NCI-H2171 treated with DMSO at 0.1 percent for 48 hours (cell line): ENCODE measurements at regions not wholly inside any gene's neighbourhood (a gene's known extent, or its start where the extent isn't known, plus 50 kb on each side); places are given as distances from the start of the nearest gene placed in this dataset.
"Not testable (repeated sequence)": the region's sequence is repeated elsewhere in the genome, so short reads cannot be mapped to it uniquely, and the experiment has no call there.

Source experiments
- DNase-seq: peaks from one replicate; lab custom pipeline; 2025; lab: John Stamatoyannopoulos, UW

DNA sequence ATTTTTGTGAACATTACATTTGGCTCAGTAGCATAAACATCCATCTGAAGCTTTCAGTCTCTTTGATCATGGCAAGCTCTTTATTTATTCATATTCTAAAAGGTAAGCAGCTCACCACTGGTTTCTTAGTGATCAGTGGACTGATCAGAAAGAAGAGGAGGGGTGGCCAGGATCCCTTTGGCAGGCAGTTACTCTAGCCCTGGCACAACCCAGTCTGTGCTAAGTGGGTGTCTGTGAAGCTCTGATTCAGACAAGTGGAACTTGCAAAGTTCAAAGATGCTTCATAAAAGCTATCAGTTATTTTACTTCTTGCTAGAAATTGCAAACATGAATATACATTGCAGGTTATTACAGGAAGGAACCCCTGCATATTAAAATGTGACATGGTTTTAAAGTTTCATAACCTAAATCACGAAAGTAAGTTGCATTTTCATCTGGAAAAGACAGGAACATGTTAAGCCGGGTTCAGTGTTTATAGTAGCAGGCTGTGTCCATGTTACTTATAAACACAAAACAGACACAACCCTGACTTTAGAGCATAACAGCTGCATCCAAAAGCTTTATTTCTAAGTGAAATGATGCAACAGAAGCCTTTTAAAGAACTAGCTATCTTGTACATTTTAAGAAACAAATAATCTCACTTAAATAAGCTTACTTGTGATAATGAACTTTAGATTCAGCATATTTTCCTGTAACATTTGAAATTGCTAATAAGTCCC lies 785.3 kb downstream of the MCTP2 start:
- DNase-seq: no peak

DNA sequence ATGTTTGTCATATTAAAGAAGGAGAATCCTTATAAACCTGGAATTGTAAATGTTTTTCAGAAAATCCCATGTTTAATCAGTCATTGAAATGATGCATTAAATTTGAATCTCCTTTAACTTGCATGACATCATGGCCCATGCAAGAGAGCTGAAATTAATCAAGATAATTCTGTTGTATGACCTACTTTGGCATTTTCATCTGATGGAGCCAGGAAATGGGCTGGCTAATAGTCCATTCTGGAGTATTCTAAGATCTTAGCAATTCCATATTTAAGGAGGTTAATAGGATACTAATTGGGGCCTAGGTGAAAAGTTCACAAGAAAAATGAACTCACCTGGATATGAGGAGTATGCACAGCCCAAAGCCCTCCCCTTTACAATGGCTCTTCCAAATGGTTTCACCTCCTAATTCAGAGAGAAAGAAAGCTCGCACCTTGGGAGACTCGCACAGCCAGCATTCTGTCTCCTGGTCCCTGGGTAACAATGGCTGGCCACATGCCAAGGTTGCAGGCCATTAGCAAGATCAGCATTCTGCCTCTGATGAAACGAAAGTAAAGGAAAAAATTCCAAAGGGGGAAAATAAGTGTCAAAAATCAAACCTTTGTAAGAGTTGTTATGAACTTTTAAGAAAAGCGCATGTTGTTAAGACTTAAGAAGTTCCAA lies 786.4 kb downstream of the MCTP2 start:
- no peak for DNase-seq

DNA sequence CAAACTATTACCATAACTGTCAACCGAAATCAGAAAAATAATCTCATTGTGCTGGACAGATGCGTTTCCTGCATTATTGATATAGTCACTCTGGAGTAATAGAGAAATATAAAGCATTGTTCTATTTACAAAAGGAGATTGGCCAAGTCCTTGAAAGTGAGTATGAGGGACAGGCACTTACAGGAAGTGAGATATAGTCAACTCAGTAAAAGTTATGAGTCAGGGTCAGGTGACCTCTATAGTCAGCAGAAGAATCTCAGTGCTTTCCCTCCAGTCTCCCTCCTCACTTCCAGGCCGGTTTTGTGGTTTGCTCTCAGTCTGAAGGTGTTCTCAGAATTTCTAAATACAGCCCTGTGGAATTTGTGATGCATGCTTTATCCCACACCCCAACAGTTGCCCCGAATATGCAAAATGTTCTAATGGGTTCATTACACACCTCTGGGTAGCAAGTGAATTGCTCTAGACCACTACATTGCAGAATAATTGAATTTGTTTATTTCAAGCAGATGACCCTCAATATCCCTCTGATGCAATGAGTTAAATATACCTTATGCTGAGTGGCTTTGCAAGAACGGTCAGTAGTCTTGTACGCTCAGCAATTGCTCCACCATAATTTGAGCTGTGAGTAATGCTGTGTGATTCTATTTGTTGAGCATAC lies 787.7 kb downstream of the MCTP2 start:
- DNase-seq: no peak

DNA sequence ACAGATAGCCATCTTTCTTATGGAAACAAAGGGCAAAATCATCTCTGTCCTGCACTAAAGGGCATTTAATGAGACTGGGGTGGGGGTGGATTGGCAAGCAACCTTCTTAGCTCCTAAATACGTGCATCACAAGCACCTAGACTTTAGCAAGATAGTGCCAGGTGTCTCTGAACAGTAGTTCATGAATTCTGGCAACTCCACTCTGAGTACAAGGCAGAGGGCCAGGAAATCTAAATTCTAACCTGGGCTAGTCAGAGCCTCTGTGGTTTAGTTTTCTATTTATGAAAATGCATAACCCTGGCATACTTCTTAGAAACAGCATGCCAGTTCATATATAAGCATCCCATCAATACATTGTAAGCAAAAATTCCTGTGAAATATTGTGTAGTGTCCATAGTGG lies 788.5 kb downstream of the MCTP2 start:
- DNase-seq: no peak

DNA sequence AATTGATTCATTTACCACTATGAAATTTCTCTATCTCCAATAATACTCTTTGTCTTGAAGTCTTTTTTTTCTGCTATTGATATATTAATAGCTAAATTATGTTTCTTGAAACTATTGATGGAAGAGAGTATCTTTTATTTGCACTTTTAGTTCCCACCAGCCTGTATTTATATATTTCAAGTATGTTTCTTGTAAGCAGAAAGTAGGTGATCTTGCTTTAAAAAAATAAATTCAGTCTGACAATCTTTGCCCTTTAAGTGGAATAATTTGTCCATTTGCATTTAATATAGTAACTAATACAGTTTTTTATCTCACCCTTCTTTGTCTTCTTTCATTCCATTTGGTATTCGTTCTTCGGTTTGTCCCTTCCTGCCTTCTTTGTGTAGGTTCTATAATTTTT lies 790.5 kb downstream of the MCTP2 start:
- DNase-seq: no peak

DNA sequence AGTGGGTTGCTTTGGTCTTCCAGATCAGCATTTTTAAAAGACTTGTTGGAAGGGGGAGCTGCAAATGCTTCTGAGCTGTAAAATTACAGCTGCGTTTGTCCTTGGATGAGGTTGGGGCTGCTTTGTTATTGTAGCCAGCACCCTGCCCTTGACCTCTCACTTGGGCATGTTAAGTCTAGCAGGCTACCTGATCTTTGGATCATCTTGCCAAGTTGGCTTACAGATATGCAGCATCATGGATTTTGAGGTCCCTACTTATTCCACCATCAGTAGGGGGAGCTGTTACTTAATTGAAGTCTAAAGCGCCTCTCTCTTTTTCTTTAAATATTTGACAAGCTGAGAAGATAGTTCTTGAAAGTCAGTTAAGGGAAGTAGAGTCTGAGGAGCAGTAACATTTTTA lies 793.0 kb downstream of the MCTP2 start:
- DNase-seq: no peak

DNA sequence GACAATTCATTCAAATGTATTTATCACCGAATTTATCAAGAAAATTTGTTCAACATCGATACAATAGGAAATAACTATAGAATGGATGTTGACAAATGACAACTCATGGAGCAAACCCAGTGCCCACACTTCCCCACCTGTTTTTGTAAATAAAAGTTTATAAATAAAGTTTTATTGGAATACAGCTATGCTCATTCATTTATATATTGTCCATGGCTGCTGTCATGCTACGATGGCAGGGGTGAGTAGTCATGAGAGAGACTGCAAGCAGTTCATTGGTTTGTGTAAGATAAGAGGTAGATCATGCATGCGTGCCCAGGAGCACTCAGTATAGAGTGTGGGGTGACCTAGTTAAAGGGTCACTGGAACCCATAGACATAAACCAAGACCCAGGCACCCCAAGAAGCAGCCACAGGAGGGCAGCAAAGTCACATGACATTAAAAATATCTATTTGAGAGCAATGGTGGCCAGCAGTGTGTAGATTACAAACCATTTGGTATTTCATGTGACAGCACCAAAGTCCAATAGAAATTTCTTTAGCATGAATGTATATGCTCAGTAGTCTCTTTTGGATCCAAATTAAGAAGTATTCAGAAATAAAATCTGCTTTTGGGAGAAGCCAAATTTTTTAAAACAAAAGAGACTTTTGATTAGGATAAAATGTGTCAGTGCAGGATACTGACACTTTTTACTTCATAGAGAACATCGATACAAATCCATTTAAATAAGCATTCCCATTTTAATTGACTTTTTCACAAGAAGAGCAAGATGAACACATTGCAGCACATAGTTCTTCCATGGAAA lies 794.8 kb downstream of the MCTP2 start:
- no peak for DNase-seq

DNA sequence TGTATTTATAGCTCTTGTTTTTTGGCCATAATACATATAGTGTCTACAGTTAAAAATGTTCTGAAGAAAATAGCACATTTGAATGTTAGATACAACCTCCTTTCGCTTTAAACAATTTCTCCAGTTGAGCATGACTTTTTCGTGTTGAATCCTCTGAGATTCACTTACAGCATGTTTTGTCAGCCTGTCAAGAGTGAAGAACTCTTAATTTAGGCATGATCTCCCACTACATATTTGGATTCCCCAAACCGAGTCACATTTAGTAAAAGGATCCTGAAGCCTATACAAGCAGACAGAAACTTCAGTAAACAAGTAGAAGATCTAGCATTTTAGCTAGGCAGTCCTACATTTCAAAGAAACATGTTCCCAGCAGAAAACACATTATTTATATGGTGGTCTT lies 796.6 kb downstream of the MCTP2 start:
- DNase-seq: no peak

DNA sequence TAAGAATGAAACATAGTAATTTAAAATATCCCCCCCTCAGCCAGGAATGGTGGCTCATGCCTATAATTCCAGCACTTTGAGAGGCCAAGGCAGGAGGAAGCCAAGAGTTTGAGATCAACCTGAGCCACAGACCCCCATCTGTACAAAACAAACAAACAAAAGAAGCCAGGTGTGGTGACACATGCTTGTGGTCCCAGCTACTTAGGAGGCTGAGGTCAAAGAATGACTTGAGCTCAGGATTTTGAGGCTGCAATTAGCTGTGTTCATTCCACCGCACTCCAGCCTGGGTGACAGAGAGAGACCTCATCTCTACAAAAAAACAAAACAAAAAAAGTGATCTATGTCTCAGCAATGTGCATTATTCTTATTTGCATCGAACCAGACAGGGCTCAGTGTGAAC lies 800.8 kb downstream of the MCTP2 start:
- no peak for DNase-seq

DNA sequence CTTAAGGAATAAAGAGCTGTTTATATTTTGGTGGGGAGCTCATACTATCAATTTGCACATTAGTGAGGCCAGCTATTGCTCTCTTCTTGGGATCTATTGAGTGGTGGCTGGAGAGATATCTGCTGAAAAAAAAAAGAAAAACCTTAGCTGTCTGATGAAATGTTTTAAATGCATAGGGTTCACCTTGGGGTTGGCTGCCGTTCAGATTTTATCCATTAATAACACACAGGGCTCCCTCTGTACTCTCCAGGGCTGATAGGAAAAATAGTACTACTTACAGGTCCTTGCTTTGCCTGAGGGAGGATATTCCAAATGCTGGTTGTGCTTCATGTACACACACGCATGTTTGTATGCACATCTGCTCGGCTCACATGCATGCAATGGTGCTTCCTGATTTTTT lies 803.7 kb downstream of the MCTP2 start:
- no peak for DNase-seq

DNA sequence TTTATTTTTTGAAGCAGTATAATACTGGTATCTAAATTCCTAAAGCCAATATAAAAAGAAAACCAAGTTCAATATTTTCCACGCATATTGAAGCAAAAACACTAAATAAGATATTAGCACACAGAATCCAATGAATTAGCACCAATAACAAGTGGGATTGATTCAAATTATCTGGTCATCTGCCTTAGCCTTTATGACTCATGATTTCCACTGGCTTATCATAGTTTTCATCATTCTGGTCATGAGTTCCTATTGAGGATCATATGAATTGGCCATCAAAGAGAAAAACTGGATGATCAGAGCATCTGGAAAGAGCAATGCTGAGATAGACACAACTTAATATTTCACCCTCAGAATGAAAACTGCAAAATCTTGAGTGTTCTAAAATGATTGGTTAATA lies 809.9 kb downstream of the MCTP2 start:
- DNase-seq: no peak

DNA sequence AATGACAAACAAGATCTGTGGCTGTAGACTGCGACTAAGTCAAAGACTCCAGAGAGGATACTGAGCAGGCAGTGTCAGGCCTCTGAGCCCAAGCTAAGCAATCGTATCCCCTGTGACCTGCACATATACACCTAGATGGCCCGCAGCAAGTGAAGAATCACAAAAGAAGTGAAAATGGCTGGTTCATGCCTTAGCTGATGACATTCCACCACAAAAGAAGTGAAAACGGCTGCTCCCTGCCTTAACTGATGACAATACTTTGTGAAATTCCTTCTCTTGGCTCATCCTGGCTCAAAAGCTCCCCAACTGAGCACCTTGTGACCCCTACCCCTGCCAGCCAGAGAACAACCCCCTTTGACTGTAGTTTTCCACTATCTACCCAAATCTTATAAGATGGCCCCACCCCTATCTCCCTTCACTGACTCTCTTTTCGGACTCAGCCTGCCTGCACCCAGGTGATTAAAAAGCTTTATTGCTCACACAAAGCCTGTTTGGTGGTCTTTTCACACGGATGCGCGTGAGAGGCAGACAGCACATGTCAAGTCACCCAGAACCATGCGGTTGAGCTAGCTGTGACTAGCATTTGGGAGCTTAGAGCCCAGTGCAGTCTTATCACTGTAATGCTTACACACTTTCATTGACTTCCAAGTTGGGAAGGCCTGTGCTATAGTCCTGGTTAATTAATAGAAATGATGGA lies 812.0 kb downstream of the MCTP2 start:
- DNase-seq: not testable (repeated sequence)

DNA sequence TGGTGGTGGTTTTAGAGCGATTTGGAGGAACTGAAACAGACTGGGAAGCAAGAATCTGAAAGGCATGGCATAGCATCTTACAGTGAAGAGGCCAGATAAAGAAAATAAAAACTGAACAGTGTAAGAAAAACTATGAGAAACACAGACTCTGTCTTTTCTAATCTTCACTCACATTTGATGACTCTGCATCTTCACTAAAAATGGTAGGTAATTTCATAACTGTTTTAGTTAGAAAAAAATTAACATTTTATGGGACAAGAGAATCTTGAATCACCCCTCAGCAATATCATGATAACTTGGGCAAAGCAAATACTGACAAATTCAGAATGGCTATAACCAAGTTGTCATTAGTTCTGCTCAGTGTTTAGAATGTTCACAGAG lies 812.6 kb downstream of the MCTP2 start:
- DNase-seq: no peak

DNA sequence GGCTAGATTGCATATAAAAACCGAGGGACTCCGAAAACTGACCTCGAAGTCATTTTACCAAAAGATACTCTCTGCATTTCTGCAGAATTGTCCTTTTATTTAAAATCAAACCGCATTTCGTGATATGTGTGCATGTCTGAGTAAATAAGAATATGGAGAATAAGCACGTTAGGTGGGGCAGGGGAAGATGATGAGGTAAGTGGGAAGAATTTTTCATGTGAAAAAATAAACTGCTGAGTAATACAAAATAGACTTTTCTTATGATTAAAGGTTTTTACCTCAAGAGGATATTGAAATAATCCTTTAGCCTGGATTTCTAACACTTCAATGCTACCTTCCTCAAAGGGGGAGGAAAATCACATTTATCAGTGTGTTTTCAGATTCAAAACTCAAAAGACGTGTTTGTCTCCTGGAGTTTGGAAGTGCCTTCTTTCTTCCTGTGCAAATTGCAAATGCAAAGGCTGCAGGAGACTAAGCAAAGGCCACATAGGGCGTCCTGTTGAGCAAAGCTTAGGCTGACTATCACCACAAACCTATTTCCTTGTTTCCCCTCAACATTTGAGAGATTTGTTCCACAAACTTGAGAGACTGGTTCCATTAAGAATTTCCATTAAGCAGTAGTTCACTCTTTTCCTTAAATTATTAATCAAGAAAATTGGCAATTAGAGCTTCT lies 813.5 kb downstream of the MCTP2 start:
- DNase-seq: no peak

DNA sequence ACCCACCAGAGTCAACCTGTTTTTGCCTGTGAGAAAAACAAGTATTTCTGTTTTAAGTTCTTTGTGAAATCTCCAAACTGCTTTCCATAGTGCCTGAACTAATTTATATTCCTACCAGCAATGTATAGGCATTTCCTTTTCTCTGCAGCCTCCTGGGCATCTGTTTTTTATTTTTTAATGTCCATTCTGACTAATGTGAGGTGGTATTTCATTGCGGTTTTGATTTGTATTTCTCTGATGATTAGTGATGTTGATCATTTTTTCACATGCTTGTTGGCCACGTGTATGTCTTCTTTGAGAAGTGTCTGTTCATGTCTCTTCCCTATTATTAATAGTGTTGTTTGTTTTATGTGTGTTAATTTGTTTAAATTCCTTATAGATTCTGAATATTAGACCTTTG lies 820.5 kb downstream of the MCTP2 start:
- no peak for DNase-seq

DNA sequence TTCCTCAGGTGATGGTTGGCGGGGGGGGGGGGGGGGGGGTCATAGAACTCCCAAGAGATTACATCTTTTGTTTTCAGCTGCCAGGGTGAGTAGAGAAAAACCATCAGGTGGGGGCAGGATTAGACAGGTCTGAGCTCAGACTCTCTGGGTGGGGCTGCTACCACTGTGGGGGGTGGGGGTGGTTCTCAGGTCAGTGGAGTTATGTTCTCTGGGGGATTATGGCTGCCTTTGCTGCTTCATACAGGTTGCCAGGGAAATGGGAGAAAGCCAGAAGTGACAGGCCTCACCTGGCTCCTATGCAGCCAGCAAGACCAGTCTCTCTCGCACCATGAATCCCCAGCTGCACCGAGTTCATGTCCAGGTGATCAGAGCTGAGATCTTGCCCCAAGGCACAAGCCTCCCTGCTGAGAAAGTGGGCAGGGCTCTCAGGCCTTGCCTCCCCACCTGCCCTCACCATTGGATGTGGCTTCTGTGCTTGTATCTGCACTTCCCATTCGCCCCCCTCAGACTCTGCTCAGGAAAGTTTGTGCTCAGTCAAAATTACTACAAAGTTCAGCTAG lies 828.1 kb downstream of the MCTP2 start:
- DNase-seq: no peak

DNA sequence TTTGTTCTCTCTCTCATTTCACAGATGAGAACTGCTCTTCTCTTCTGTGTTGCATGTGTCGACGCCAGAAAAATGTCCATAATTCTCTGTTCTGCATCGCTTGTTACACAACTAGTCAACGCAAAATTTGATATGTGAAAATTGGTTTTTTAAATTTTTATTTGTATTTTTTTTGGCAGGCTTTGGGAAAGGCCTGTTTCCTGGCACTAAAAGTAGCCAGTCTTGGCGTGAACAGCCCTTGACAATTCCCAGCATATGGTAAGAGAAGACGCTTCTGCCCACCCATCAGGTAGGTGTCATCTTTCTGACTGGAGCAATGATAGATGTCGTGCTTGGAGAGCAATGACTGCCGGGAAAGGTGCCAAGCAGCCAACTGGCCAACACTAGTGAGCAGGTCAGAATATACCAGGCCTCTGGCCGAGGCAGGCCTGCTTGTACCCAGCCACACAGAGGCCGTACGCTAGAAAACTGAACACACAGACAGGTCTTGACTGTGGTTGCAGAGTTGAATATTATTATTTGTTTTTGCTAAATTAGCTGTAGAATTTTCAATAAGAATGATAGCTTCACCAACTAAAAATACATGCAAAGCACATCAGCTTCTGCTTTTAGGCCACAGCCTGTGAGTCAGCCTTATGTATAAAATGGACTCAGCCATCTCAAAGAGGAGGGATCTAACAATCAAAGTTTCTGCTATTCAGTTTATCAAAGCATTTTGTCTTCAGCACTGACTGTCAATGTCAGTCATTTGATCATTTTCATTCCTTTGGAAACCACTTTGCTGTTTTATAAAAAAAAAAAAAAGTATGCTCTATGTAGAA lies 837.5 kb downstream of the MCTP2 start:
- DNase-seq: no peak

DNA sequence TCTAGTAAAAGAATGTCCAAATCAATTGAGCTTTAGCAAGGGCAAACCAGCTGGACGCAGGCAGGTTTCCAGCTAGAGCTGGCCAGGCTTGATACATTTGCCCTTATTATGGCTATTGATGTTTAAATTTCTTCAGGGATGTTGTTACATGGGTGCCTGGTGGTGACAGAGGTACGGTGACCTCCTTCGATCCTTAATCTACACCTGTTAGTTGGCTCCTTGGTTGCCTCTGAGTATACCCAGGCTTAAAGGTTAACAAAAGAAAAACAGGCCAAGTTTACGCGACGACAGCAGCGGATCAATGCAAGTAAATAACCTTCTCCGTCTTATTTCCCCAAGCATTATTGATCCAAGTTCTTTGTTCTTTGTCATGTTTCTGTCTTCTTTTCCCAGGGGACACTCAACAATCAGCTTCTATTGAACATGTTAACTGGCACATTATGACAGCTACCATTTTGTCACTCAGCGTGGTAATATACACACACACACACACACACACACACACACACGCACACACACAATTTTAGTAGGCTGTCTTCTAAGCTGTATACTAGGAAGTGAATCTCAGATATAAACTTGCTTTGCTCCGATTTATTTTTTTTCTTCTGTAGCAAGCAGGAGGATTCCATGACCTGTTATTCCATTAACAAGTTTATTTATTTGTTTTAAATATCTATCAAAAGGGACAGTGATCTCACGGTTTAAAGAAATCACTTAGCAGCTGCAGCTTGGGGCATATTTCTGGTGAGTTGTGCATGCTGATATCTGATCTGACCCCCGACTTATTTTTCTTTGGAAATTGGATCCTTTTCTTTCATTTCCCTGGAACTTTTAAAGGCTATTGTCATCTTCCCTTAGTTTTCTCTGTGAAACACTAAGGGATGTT lies 844.7 kb downstream of the MCTP2 start:
- no peak for DNase-seq

DNA sequence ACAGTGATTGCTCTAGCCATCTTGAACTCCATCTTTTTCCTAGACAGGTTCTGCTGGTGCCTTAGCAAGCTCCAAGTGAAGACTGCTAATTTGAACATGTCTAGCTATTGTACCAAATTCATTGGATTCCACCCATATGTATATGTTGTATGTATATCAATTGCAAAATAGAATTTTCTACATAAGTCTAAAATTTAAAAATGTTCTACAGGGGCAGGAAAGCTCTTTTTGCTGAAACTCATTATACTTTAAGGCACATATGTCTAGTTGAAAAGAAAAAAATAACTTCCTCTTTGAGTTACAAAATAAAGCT lies 845.3 kb downstream of the MCTP2 start:
- no peak for DNase-seq
